ENCODE measurements at regions not wholly inside any gene's neighbourhood (a gene's known extent, or its start where the extent isn't known, plus 50 kb on each side); places are given as distances from the start of the nearest gene placed in this dataset.

GRCh38 chr1:60130703-60131102 is 57.1 kb upstream of the C1orf87 start (continued):
- TF ChIP-seq, protein P1, sequence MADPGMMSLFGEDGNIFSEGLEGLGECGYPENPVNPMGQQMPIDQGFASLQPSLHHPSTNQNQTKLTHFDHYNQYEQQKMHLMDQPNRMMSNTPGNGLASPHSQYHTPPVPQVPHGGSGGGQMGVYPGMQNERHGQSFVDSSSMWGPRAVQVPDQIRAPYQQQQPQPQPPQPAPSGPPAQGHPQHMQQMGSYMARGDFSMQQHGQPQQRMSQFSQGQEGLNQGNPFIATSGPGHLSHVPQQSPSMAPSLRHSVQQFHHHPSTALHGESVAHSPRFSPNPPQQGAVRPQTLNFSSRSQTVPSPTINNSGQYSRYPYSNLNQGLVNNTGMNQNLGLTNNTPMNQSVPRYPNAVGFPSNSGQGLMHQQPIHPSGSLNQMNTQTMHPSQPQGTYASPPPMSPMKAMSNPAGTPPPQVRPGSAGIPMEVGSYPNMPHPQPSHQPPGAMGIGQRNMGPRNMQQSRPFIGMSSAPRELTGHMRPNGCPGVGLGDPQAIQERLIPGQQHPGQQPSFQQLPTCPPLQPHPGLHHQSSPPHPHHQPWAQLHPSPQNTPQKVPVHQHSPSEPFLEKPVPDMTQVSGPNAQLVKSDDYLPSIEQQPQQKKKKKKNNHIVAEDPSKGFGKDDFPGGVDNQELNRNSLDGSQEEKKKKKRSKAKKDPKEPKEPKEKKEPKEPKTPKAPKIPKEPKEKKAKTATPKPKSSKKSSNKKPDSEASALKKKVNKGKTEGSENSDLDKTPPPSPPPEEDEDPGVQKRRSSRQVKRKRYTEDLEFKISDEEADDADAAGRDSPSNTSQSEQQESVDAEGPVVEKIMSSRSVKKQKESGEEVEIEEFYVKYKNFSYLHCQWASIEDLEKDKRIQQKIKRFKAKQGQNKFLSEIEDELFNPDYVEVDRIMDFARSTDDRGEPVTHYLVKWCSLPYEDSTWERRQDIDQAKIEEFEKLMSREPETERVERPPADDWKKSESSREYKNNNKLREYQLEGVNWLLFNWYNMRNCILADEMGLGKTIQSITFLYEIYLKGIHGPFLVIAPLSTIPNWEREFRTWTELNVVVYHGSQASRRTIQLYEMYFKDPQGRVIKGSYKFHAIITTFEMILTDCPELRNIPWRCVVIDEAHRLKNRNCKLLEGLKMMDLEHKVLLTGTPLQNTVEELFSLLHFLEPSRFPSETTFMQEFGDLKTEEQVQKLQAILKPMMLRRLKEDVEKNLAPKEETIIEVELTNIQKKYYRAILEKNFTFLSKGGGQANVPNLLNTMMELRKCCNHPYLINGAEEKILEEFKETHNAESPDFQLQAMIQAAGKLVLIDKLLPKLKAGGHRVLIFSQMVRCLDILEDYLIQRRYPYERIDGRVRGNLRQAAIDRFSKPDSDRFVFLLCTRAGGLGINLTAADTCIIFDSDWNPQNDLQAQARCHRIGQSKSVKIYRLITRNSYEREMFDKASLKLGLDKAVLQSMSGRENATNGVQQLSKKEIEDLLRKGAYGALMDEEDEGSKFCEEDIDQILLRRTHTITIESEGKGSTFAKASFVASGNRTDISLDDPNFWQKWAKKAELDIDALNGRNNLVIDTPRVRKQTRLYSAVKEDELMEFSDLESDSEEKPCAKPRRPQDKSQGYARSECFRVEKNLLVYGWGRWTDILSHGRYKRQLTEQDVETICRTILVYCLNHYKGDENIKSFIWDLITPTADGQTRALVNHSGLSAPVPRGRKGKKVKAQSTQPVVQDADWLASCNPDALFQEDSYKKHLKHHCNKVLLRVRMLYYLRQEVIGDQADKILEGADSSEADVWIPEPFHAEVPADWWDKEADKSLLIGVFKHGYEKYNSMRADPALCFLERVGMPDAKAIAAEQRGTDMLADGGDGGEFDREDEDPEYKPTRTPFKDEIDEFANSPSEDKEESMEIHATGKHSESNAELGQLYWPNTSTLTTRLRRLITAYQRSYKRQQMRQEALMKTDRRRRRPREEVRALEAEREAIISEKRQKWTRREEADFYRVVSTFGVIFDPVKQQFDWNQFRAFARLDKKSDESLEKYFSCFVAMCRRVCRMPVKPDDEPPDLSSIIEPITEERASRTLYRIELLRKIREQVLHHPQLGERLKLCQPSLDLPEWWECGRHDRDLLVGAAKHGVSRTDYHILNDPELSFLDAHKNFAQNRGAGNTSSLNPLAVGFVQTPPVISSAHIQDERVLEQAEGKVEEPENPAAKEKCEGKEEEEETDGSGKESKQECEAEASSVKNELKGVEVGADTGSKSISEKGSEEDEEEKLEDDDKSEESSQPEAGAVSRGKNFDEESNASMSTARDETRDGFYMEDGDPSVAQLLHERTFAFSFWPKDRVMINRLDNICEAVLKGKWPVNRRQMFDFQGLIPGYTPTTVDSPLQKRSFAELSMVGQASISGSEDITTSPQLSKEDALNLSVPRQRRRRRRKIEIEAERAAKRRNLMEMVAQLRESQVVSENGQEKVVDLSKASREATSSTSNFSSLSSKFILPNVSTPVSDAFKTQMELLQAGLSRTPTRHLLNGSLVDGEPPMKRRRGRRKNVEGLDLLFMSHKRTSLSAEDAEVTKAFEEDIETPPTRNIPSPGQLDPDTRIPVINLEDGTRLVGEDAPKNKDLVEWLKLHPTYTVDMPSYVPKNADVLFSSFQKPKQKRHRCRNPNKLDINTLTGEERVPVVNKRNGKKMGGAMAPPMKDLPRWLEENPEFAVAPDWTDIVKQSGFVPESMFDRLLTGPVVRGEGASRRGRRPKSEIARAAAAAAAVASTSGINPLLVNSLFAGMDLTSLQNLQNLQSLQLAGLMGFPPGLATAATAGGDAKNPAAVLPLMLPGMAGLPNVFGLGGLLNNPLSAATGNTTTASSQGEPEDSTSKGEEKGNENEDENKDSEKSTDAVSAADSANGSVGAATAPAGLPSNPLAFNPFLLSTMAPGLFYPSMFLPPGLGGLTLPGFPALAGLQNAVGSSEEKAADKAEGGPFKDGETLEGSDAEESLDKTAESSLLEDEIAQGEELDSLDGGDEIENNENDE (IDR thresholded peaks at IDR 0.05; ENCODE audit: insufficient replicate concordance, low read length): no peak
- TF ChIP-seq EGR1 (IDR thresholded peaks at IDR 0.05; ENCODE audit: borderline replicate concordance, low read depth, low read length) (no peak), CBX5 (IDR thresholded peaks at IDR 0.05; ENCODE audit: low read depth, low read length) (no peak), CTBP2 (IDR thresholded peaks at IDR 0.05; ENCODE audit: borderline replicate concordance, insufficient read depth, insufficient read length, low read length) (no peak), CREB1 (IDR thresholded peaks at IDR 0.05) (no peak), PHF8 (conservative IDR thresholded peaks at IDR 0.05; ENCODE audit: low read depth, low read length) (no peak), SRF (IDR thresholded peaks at IDR 0.05; ENCODE audit: low read depth, low read length) (no peak), CHD2 (IDR thresholded peaks at IDR 0.05; ENCODE audit: low read length) (no peak), SIX5 (IDR thresholded peaks at IDR 0.05; ENCODE audit: low read depth, low read length) (no peak), JUND (IDR thresholded peaks at IDR 0.05; ENCODE audit: low read length) (no peak), ASH2L (IDR thresholded peaks at IDR 0.05; ENCODE audit: low read length) (no peak)
- TF ChIP-seq, protein P2, sequence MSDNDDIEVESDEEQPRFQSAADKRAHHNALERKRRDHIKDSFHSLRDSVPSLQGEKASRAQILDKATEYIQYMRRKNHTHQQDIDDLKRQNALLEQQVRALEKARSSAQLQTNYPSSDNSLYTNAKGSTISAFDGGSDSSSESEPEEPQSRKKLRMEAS (IDR thresholded peaks at IDR 0.05): no peak
